A549 (cell line): ENCODE measurements at regions not wholly inside any gene's neighbourhood (a gene's known extent, or its start where the extent isn't known, plus 50 kb on each side); places are given as distances from the start of the nearest gene placed in this dataset.

ENCODE experiments used
- ATAC-seq, 2 experiments: fragments of 200-7000 bp in 1 of 2; fragments of >200 bp in 1 of 2; cut with Nextera tagmentation in 1 of 2; cut with Tn5 transposase in 1 of 2; 3 replicates each; pipeline versions ENCODE4 v1.8.0 to v1.9.1; 2018 to 2020; ENCODE audit warnings: mild to moderate bottlenecking in 1 of 2, moderate library complexity in 1 of 2
- CTCF ChIA-PET: fragments of 300-600 bp; sonication (Branson Sonifier 250); formaldehyde crosslinking; extraction: SDS; loops from one replicate; lab custom pipeline; 2021; ENCODE audit warnings: antibody characterized with exemption, inconsistent platforms; lab: Yijun Ruan, JAX
- POLR2A ChIA-PET: fragments of 350-600 bp; formaldehyde crosslinking; extraction: SDS; loops from one replicate; lab custom pipeline; 2021; ENCODE audit warnings: antibody characterized with exemption, inconsistent platforms; lab: Yijun Ruan, JAX
- DNase-seq, 2 experiments: peaks; one replicate each; pipeline versions ENCODE4 v3.0.0 to v3.0.0-alpha.2; 2011 to 2016; ENCODE audit warnings: low read depth in 1 of 2, low spot score in 1 of 2
- FAIRE-seq: peaks from 2 replicates; lab custom pipeline; 2011; peaks lifted over from hg19 to GRCh38; lab: Jason Lieb, UNC
- H3K27ac ChIP-seq, 2 experiments: fragments of >200 bp; sonication (Bioruptor Twin); formaldehyde crosslinking; 3 replicates each; pipeline ENCODE4 v1.5.1; 2016 to 2017
- H3K4me1 ChIP-seq: fragments of >200 bp; sonication (Bioruptor Twin); formaldehyde crosslinking; 3 replicates; pipeline ENCODE4 v1.6.1; 2016
- H3K4me2 ChIP-seq: fragments of >200 bp; sonication (Bioruptor Twin); formaldehyde crosslinking; 3 replicates; pipeline ENCODE4 v1.6.1; 2016
- H3K4me3 ChIP-seq: fragments of >200 bp; sonication (Bioruptor Twin); formaldehyde crosslinking; 3 replicates; pipeline ENCODE4 v1.5.1; 2016
- H3K9me3 ChIP-seq: fragments of >200 bp; sonication (Bioruptor Twin); formaldehyde crosslinking; 3 replicates; pipeline ENCODE4 v1.6.1; 2016
- BHLHE40 ChIP-seq: IDR thresholded peaks from 2 replicates; pipeline ENCODE4 v1.6.1; 2012; ENCODE audit warnings: low read depth, low read length, inconsistent platforms
- CBX8 ChIP-seq: fragments of 200-600 bp; sonication (generic); IDR thresholded peaks from 2 replicates; pipeline ENCODE4 v1.6.1; 2016
- CEBPB ChIP-seq, 2 experiments: fragments of >200 bp in 1 of 2; sonication (Bioruptor Twin) in 1 of 2; formaldehyde crosslinking in 1 of 2; IDR thresholded peaks; 2 replicates each; pipeline ENCODE4 v1.6.1; 2012 to 2016
- EHF ChIP-seq: fragments of 250-450 bp; sonication (Bioruptor Pico); IDR thresholded peaks from 2 replicates; pipeline ENCODE4 v1.5.0; 2020; ENCODE audit warnings: mild to moderate bottlenecking
- ESRRA ChIP-seq: fragments of 150-350 bp; IDR thresholded peaks from 2 replicates; pipeline ENCODE4 v1.6.1; 2014; ENCODE audit warnings: mild to moderate bottlenecking, low read length, borderline replicate concordance
- FOSB ChIP-seq: fragments of 250-450 bp; sonication (Bioruptor Pico); IDR thresholded peaks from 2 replicates; pipeline ENCODE4 v1.5.0; 2020; ENCODE audit warnings: mild to moderate bottlenecking, moderate library complexity
- FOSL2 ChIP-seq, 2 experiments: fragments of 450-650 bp in 1 of 2; fragments of >200 bp in 1 of 2; sonication (Bioruptor Twin) in 1 of 2; formaldehyde crosslinking; IDR thresholded peaks; 2 replicates each; pipeline versions ENCODE4 v1.5.0 to v1.6.1; 2016 to 2020; ENCODE audit warnings: mild to moderate bottlenecking in 1 of 2, moderate library complexity in 1 of 2
- HDAC2 ChIP-seq: fragments of 200-600 bp; sonication (generic); IDR thresholded peaks from 2 replicates; pipeline ENCODE4 v1.6.1; 2016
- HOXA7 ChIP-seq: fragments of 250-450 bp; sonication (Bioruptor Pico); IDR thresholded peaks from 2 replicates; pipeline ENCODE4 v1.5.0; 2020; ENCODE audit warnings: mild to moderate bottlenecking, moderate library complexity
- JUN ChIP-seq, 2 experiments: fragments of >200 bp; sonication (Bioruptor Twin); formaldehyde crosslinking; IDR thresholded peaks; 2 replicates in 1 of 2; 3 replicates in 1 of 2; pipeline ENCODE4 v1.6.1; 2016 to 2017
- JUNB ChIP-seq: fragments of >200 bp; sonication (Bioruptor Twin); formaldehyde crosslinking; IDR thresholded peaks from 2 replicates; pipeline ENCODE4 v1.6.1; 2016
- KDM5A ChIP-seq: fragments of 200-600 bp; sonication (generic); IDR thresholded peaks from 2 replicates; pipeline ENCODE4 v1.6.1; 2016; ENCODE audit warnings: antibody characterized with exemption, mild to moderate bottlenecking
- MAFK ChIP-seq: fragments of 450-650 bp; IDR thresholded peaks from 2 replicates; pipeline ENCODE4 v1.6.1; 2014; ENCODE audit not compliant: partially characterized antibody
- MAZ ChIP-seq: fragments of 150-350 bp; IDR thresholded peaks from 2 replicates; pipeline ENCODE4 v1.6.1; 2014; ENCODE audit warnings: antibody characterized with exemption, low read depth, low read length, borderline replicate concordance
- MYC ChIP-seq: IDR thresholded peaks from 2 replicates; pipeline ENCODE4 v1.6.1; 2012; ENCODE audit warnings: mild to moderate bottlenecking, inconsistent platforms, low read length, improper control_type of control experiment, borderline replicate concordance
- NFE2L2 ChIP-seq: fragments of 150-350 bp; conservative IDR thresholded peaks from 2 replicates; pipeline ENCODE4 v1.6.1; 2014; ENCODE audit warnings: low read length
- NR3C1 ChIP-seq: fragments of >200 bp; sonication (Bioruptor Twin); formaldehyde crosslinking; IDR thresholded peaks from 3 replicates; pipeline ENCODE4 v1.6.1; 2017
- PHF8 ChIP-seq: fragments of 200-600 bp; sonication (generic); IDR thresholded peaks from 2 replicates; pipeline ENCODE4 v1.6.1; 2016; ENCODE audit warnings: low read depth, mild to moderate bottlenecking, antibody characterized with exemption, moderate library complexity, borderline replicate concordance
- POLR2AphosphoS2 ChIP-seq: conservative IDR thresholded peaks from 2 replicates; pipeline ENCODE4 v1.6.1; 2012; ENCODE audit warnings: low read length, improper control_type of control experiment, inconsistent platforms
- RARB ChIP-seq: fragments of 250-450 bp; sonication (Bioruptor Pico); IDR thresholded peaks from 2 replicates; pipeline ENCODE4 v1.8.0; 2021; ENCODE audit warnings: mild to moderate bottlenecking, moderate library complexity
- RCOR1 ChIP-seq: fragments of 150-350 bp; IDR thresholded peaks from 2 replicates; pipeline ENCODE4 v1.6.1; 2014; ENCODE audit warnings: antibody characterized with exemption, low read length, low read depth
- RFX5 ChIP-seq: fragments of 450-650 bp; IDR thresholded peaks from 2 replicates; pipeline ENCODE4 v1.7.1; 2014; ENCODE audit warnings: antibody characterized with exemption, mild to moderate bottlenecking, moderate library complexity
- RNF2 ChIP-seq: fragments of 200-600 bp; sonication (generic); IDR thresholded peaks from 2 replicates; pipeline ENCODE4 v1.6.1; 2016; ENCODE audit warnings: low read depth, mild to moderate bottlenecking, antibody characterized with exemption, moderate library complexity, borderline replicate concordance
- TP53 ChIP-seq: fragments of 250-450 bp; sonication (Bioruptor Pico); IDR thresholded peaks from 2 replicates; pipeline ENCODE4 v1.5.0; 2021; ENCODE audit warnings: mild to moderate bottlenecking, moderate library complexity
- ZNF302 ChIP-seq: fragments of 250-450 bp; sonication (Bioruptor Pico); IDR thresholded peaks from 2 replicates; pipeline ENCODE4 v1.9.0; 2021; ENCODE audit warnings: inconsistent platforms, mild to moderate bottlenecking, moderate library complexity
- WGBS: methylation state at CpG from one replicate; pipeline ENCODE4 v1.1.6; 2017; ENCODE audit errors: missing lambda C conversion rate; 5-methylcytosine and 5-hydroxymethylcytosine counted together
- TF ChIP-seq, protein P1 (sequence below): fragments of >200 bp; sonication (Bioruptor Twin); formaldehyde crosslinking; IDR thresholded peaks from 3 replicates; pipeline ENCODE4 v1.6.1; 2016
- TF ChIP-seq, protein P2 (sequence below): IDR thresholded peaks from 2 replicates; pipeline ENCODE4 v1.6.1; 2012; ENCODE audit warnings: low read depth, borderline replicate concordance

DNA sequence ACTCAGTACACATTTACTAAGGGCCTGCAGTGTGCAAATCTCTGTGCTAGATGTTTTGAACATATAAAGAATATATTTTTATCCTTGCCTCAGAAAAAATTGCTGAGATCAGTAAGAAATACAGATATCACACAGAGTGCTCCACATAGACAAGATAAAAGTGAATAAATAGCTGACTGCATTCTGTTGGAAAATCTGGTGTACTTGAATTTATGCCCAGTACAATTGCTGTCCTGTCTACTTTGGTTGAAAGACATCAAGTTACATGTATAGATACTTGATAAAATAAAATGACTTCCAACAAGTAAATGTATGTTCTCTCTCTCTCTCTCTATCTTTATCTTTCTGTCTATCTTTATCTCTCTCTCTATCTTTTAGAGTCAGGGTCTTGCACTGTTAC lies 381.2 kb upstream of the CBLB start:
- ATAC-seq: no peak
- no peak for FAIRE-seq
- TF ChIP-seq POLR2AphosphoS2 (no peak), RARB (CRISPR knock-in tag) (no peak), BHLHE40 (no peak), MAZ (no peak), ESRRA (no peak), FOSB (CRISPR knock-in tag) (no peak), ZNF302 (CRISPR knock-in tag) (no peak), NR3C1 (no peak), CEBPB (IDR thresholded peaks at IDR 0.05) (no peak), TP53 (no peak)
- TF ChIP-seq, protein P1, sequence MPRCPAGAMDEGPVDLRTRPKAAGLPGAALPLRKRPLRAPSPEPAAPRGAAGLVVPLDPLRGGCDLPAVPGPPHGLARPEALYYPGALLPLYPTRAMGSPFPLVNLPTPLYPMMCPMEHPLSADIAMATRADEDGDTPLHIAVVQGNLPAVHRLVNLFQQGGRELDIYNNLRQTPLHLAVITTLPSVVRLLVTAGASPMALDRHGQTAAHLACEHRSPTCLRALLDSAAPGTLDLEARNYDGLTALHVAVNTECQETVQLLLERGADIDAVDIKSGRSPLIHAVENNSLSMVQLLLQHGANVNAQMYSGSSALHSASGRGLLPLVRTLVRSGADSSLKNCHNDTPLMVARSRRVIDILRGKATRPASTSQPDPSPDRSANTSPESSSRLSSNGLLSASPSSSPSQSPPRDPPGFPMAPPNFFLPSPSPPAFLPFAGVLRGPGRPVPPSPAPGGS: no peak
- TF ChIP-seq, all 56 proteins: peak for 0
- H3K9me3 ChIP-seq: peaks cover 8% of the 10 kb centered on the region; the same call in 1 of the 3 replicates
- no peaks in the 10 kb centered on the region for H3K4me1 ChIP-seq
- ChIA-PET POLR2A (no interaction called here), CTCF (no interaction called here)
- no peak for DNase-seq
- H3K4me2 ChIP-seq: no peak overlapping the region
- H3K27ac ChIP-seq: no peak overlapping the region
- no peak overlapping the region for H3K4me3 ChIP-seq

DNA sequence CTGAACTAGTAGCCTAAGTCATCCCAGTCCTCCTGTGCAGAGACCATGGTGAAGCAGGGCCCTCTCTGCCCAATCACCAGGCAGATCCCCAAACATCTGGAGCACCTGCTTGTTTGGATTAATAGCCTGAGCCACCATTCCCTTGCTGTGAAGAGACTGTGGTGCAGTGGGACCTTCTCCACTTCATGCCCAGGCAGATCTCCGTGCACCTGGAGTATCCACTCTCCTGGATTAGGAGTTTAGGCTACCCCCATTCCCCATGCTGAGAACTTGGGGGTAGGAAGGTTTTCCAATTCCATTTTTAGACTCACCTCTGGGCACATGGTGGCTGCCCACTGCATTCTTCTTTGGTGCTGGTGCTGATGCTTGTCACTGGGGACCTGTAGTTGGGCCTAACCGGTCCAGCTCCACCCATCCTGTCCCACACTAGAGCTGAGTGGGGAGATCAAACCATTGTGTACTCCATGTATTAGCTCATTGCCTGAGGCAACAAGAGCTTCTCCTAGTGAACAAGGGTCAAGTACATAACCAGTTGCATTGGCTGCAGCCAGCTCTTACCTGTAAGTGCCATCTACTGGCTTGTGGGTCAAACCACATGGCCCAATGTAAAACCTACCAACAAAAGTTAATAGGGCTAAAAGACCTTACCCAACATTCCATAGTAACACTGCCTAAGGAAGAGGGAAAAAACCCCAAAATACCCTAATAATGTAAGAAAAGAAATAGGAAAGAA lies 382.5 kb upstream of the CBLB start:
- no peak overlapping the region for H3K4me2 ChIP-seq
- H3K4me3 ChIP-seq: no peak overlapping the region
- CTCF ChIA-PET: interaction anchor here (0.9 kb wide), 1 partner anchor 14 kb away, joined by 3 read pairs; no protein-coding TSS in a partner anchor
- DNase-seq (peak in 1 of 2 experiments; percentile 10), FAIRE-seq (no peak), ATAC-seq (no peak)
- POLR2A ChIA-PET: no interaction called here
- H3K27ac ChIP-seq: no peak overlapping the region
- 75% methylated on average over 2 of the region's 2 CpGs for WGBS
- H3K9me3 ChIP-seq: peaks cover 8% of the 10 kb centered on the region; the same call in 1 of the 3 replicates
- TF ChIP-seq TP53: no peak
- no peak for TF ChIP-seq JUNB
- TF ChIP-seq, protein P2, sequence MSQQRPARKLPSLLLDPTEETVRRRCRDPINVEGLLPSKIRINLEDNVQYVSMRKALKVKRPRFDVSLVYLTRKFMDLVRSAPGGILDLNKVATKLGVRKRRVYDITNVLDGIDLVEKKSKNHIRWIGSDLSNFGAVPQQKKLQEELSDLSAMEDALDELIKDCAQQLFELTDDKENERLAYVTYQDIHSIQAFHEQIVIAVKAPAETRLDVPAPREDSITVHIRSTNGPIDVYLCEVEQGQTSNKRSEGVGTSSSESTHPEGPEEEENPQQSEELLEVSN: no peak
- no peak for TF ChIP-seq FOSL2 (IDR thresholded peaks at IDR 0.05)
- no peak for TF ChIP-seq FOSL2 (CRISPR knock-in tag; IDR thresholded peaks at IDR 0.05)
- no peak for TF ChIP-seq PHF8
- no peak for TF ChIP-seq RARB (CRISPR knock-in tag)
- TF ChIP-seq HDAC2: no peak
- TF ChIP-seq RFX5: no peak
- no peak for TF ChIP-seq RCOR1
- TF ChIP-seq KDM5A: no peak
- TF ChIP-seq HOXA7 (CRISPR knock-in tag): no peak
- TF ChIP-seq JUN (IDR thresholded peaks at IDR 0.05): no peak
- H3K4me1 ChIP-seq: no peaks in the 10 kb centered on the region

DNA sequence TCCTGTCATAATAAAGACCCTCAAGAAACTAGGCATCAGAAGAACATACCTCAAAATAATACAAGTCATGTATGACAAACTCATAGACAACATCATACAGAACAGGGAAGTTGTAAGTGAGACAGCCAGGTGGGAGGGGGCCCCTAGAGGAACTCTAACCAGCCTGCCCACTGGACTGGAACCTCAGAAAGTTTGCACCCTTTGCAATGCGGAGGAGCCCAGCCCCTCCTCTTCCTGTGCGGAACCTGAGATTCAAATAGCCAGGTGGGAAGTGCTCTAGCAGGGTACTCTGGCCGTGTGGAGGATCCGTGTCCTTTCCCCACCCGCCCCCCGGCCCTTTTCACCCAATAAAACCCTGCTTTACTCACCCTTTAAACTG lies 387.0 kb upstream of the CBLB start:
- no peak for ATAC-seq

More for the DNA sequence above, 387.0 kb upstream of the CBLB start:
- FAIRE-seq (no peak), DNase-seq (no peak)
- Histone ChIP-seq H3K4me1 (no peaks in the 10 kb centered on the region), H3K4me2 (no peak overlapping the region), H3K9me3 (0 out of 3 replicates have a peak, but pooled peaks cover 7% of the 10 kb centered on the region), H3K27ac (no peak overlapping the region), H3K4me3 (no peak overlapping the region)
- 41% methylated on average over 6 of the region's 6 CpGs for WGBS
- POLR2A ChIA-PET: no interaction called here
- TF ChIP-seq, protein P1: no peak
- TF ChIP-seq RNF2 (no peak), MYC (no peak), MAFK (no peak), EHF (CRISPR knock-in tag) (no peak), CBX8 (no peak), JUNB (no peak), NFE2L2 (no peak), RARB (CRISPR knock-in tag) (no peak)
- CTCF ChIA-PET: no interaction called here
